NCI-H2196 (cell line): ENCODE measurements at regions not wholly inside any gene's neighbourhood (a gene's known extent, or its start where the extent isn't known, plus 50 kb on each side); places are given as distances from the start of the nearest gene placed in this dataset.

Experiments used
- DNase-seq: peaks from one replicate; lab custom pipeline; 2025; ENCODE audit not compliant: unreplicated experiment; lab: John Stamatoyannopoulos, UW

DNA sequence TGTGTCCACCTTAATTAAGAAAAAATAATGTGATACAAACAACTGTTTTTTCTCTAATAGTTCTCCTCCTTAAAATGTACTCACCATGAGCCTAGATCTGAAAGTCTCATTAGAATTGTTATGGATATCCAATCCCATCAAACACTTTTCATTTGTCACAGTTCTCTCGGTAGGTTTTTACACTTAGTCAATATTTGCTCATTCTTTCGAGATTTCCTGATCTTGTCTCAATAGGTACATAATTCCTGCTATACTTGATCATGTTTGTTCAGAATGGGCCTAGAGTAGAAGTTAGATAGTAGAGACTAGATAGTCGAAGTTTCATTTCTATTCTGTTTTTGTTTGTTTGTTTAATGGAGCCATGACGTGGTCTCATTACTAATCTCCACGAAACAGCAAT, 2005.7 kb downstream of the NCAM2 start:
- no peak for DNase-seq

- no peak for DNase-seq
Observed at GRCh38 chr21:23008601-23009202, 2010.5 kb downstream of the NCAM2 start.

GRCh38 chr21:23009360-23009759, 2011.2 kb downstream of the NCAM2 start:
- DNase-seq = no peak

DNA sequence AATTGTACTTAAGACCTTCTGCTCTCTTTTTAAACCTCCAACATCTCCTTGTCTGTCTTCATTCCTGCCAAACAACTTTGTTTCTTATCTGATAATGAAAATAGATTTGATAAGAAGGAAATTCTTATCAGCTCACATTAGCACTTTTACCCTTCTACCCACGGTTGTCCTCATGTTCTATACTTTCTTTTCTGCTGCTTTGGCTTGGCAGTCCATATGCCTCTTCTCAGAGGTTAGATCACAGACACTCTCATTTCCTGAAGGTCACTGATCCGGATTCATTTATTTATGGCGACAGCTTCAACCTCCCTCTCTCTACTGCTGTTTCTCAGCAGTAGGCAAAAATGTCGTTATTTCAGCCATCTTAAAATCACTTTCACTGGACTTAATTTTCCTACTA, 2015.8 kb downstream of the NCAM2 start:
- no peak for DNase-seq

DNA sequence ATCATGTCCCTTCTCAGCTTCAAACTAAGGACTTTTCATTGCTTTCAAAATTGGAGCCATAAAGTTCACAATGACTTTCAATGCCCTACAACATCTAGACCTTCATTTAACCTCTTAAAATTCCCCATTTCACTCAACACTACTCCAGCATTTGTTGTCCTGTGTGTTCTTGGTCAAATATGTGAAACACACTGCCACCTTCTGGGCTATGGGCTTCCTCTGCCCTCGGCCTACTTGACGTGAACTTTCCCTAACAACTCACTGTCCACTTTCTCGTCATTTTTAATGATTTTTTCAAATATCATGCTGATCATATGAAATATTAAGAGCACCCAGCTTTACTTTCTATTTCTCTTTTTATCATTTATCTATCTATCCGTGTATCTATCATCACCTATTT, 2018.4 kb downstream of the NCAM2 start:
- peak; percentile 4 for DNase-seq

DNA sequence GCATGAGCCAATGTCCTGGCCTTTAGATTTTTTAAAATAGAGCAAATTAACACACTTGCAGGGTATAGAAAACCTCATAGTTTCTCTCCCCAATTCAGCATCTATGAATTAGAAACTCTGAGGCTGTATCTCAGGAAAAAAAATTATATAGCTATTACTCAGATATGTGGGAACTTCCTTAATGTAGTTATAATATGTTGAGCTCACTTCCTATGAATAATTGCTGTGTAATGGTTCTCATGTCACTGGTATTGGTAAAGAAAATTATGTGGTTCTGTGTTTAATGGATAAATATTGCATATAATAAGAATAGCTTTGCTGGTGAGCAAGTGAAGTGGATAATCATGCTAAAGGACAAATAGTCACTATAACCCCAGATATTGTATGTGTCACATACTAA, 2019.8 kb downstream of the NCAM2 start:
- DNase-seq = no peak

DNA sequence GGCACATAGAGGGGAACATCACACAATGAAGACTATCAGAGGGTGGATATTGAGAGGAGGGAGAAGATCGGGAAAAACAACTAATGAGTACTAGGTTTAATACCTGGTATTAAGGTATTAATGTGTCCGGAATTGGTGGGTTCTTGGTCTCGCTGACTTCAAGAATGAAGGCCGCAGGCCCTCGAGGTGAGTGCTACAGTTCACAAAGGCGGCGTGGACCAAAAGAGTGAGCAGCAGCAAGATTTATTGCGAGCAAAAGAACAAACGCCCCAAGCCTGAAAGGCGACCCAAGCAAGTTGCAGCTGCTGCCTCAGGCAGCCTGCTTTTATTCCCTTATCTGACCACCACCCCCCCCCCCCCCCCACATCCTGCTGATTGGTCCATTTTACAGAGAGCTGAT, 2022.8 kb downstream of the NCAM2 start:
- DNase-seq = no peak

DNA sequence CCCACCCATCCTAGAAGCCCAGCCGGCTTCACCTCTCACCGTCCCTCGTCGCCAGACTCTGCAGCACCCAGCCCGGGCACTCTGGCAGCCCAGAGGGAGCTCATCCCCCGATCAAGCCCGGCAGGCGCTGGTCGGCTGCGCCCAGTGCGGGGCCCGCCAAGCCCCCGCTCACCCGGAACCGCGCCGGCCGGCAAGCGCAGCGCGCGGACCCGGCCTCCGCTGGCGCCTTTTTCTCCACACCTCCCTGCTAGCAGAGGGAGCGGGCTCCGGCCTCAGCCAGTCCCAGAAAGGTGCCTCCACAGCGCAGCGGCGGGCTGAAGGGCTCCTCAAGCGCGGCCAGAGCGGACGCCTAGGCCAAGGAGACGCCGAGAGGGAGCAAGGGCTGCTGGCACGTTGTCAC, 2023.3 kb downstream of the NCAM2 start:
- no peak for DNase-seq

GRCh38 chr21:23026878-23027277, 2028.7 kb downstream of the NCAM2 start:
- DNase-seq = no peak

GRCh38 chr21:23039846-23040245, 2041.6 kb downstream of the NCAM2 start:
- DNase-seq = no peak

DNA sequence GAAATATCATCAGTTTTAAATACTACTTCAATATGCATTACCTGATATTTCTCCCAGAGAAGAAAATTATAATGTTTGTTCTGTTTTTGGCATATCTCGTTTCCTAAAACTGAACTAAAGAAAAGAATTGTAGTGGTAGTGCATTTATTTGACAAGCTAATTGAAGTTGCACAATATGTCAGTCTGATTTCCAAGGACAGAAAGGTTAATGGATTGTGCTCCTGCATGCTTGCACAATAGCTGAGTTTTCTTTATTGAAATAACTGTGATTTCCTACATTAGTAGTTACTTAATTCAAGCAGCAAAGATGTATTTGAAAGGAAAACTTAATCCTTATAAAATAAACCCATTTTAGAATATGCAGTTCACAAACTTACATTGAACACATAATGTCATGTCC, 2047.7 kb downstream of the NCAM2 start:
- DNase-seq = no peak

- no peak for DNase-seq
Observed at GRCh38 chr21:23067672-23068071, 2069.5 kb downstream of the NCAM2 start.

- no peak for DNase-seq
Observed at GRCh38 chr21:23083242-23083641, 2085.0 kb downstream of the NCAM2 start.

DNA sequence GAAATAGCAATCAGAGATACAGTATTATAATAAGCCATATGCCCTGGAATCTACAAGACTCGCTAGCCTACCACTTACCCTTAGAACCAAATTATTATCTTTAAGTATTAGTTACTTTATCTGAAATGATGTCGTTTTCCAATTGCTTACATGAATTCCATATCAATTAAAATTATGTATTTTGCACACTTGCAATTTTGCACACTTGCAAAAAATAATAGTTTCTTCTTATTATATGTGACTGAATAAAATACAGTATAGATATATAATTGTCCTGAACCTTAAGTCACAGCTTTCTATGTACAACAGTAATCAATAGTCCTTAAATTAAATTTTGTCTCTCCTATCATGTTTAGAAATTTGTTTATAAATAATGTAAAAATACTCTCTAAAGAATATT, 2095.1 kb downstream of the NCAM2 start:
- no peak for DNase-seq

DNA sequence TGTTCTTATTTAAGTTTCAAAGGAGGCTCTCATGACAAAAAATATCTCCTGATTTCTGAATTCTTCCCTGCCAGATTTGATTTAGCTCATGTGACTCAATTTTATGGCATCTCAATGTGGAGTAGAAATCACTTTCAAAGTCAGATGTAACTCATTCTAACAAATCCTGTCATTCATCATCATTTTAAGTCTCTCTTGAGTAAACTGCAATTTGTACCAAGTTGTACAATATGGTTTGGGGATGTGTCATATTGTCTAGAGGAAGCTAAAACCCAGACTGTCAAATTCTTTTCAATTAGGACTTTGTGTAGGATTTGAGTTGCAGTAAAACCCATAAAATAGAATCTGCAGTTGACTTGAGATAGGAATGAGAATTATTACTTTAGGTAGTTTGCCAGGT, 2101.0 kb downstream of the NCAM2 start:
- DNase-seq = no peak

DNA sequence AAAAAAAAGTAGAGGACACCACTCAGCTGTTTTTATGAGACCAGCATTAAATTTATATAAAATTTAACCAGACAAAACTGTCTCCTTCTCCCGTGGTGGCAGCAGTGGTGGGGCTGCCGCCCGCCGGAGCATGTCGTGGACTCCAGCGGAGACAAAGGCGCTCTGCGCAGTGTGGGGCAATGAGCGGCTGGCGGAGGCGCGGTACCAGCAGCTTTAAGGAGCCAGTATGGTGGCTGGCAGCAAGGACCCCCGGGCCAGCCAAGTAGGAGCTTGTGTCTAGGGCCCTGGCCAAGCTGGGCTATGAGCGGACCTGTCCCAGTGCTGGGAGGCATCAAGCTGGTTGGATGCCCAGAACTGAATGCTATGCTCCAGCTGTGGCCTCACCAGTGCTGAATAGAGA, 2102.9 kb downstream of the NCAM2 start:
- no peak for DNase-seq

- no peak for DNase-seq
Observed at GRCh38 chr21:23108533-23108932, 2110.3 kb downstream of the NCAM2 start.

DNA sequence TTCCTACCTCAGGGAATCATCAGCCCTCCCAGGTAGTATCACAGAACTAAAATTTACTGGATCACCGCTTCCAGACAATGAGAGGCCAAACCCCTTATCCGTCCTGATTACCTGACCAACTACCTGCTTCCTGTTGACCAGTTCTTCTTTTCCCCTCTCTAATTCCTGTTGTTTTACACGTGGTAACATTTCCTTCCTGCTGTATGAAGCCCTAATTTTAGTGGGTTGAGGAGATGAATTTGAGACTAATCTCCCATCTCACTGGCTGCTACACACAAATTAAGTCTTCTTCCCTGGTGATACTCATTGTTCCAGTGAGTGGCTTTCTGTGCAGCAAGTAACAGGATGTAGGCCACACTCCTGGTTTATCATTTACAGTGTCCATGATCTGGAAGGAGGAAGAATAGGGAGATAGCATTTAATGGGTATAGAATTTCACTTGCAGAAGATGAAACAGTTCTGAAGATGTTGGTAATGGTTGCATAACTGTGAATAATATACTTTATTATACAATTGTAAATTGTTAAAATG, 2112.9 kb downstream of the NCAM2 start:
- no peak for DNase-seq

- no peak for DNase-seq
Observed at GRCh38 chr21:23119491-23119890, 2121.3 kb downstream of the NCAM2 start.

DNA sequence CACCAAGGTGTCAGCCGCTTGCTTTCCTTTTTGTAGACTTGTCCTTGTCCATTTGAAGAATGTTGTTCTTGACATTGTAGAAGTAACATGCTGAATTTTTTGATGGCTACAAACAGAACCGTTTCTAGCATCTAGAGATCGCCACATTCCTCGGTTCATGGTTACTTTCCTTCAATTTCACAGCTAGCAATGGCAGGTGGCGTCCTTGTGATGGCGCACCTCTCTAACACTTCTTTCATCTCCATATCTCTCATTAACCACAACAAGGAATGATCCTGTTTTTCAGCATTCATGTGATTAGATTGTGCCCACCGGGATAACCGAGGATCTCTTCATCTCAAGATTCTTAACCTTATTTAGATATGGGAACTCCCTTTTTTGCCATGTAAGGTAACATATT, 2129.8 kb downstream of the NCAM2 start:
- no peak for DNase-seq

GRCh38 chr21:23130308-23130707, 2132.1 kb downstream of the NCAM2 start:
- no peak for DNase-seq

- DNase-seq = no peak
Observed at GRCh38 chr21:23131177-23131576, 2133.0 kb downstream of the NCAM2 start.

DNA sequence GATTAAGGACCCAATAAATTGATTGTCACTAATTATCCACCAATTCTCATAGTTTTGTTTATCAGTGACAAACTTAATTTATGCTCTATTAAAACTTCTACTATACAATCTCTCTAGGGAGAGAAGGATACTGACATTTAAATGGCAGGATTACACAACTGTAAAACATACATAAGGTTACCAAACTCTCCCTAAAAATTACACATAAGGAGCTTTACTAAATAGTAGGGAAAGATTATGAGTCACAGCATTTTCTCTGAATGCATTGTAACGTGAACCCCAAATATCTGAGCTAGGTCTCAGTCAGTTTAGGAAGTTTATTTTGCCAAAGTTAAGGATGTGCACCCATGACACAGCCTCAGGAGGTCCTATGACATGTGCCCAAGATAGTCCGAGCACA, 2140.6 kb downstream of the NCAM2 start:
- no peak for DNase-seq
